ENCODE measurements at regions not wholly inside any gene's neighbourhood (a gene's known extent, or its start where the extent isn't known, plus 50 kb on each side); places are given as distances from the start of the nearest gene placed in this dataset.

- no peak for TF ChIP-seq CTCF (conservative IDR thresholded peaks at IDR 0.05; ENCODE audit: low read depth, low read length)
- no peak for TF ChIP-seq EZH2phosphoT487 (IDR thresholded peaks at IDR 0.05; ENCODE audit: borderline replicate concordance, low read length)
- no peak for TF ChIP-seq EZH2 (IDR thresholded peaks at IDR 0.05; ENCODE audit: low read length, unreplicated experiment)
Observed at GRCh38 chr12:63025116-63025515, 90.2 kb upstream of the PPM1H start.

Data from PC-3 (cell line).